SK-N-SH treated with all-trans-retinoic acid at 6 μM for 48 hours (cell line): ENCODE measurements at regions not wholly inside any gene's neighbourhood (a gene's known extent, or its start where the extent isn't known, plus 50 kb on each side); places are given as distances from the start of the nearest gene placed in this dataset.

Experiments used
- ARNTL ChIP-seq: fragments of 450-650 bp; formaldehyde crosslinking; IDR thresholded peaks from 2 replicates; pipeline ENCODE4 v1.5.0; 2020; ENCODE audit warnings: low read depth, mild to moderate bottlenecking, moderate library complexity, borderline replicate concordance
- GLIS3 ChIP-seq: fragments of 250-450 bp; sonication (Bioruptor Pico); IDR thresholded peaks from 2 replicates; pipeline ENCODE4 v1.5.0; 2020; ENCODE audit warnings: mild to moderate bottlenecking, moderate library complexity
- OSR1 ChIP-seq: fragments of 250-450 bp; sonication (Bioruptor Pico); IDR thresholded peaks from 2 replicates; pipeline ENCODE4 v1.8.0; 2022; ENCODE audit warnings: moderate library complexity, mild to moderate bottlenecking, inconsistent platforms
- PPARA ChIP-seq: fragments of 250-450 bp; sonication (Bioruptor Pico); IDR thresholded peaks from 2 replicates; pipeline ENCODE4 v1.5.0; 2020; ENCODE audit warnings: mild to moderate bottlenecking, borderline replicate concordance
- RARB ChIP-seq: fragments of 250-450 bp; sonication (Bioruptor Pico); IDR thresholded peaks from 2 replicates; pipeline ENCODE4 v1.8.0; 2021; ENCODE audit warnings: mild to moderate bottlenecking, moderate library complexity
- SNAI2 ChIP-seq: fragments of 250-450 bp; sonication (Bioruptor Pico); IDR thresholded peaks from 2 replicates; pipeline ENCODE4 v1.5.0; 2020; ENCODE audit warnings: mild to moderate bottlenecking, moderate library complexity
- ZNF565 ChIP-seq: fragments of 450-650 bp; formaldehyde crosslinking; conservative IDR thresholded peaks from 2 replicates; pipeline ENCODE4 v1.5.0; 2020; ENCODE audit warnings: low read depth, mild to moderate bottlenecking, moderate library complexity
- ZNF70 ChIP-seq: fragments of 450-650 bp; formaldehyde crosslinking; IDR thresholded peaks from 2 replicates; pipeline ENCODE4 v1.5.0; 2020; ENCODE audit warnings: mild to moderate bottlenecking, moderate library complexity
- TF ChIP-seq, protein P1 (sequence below): fragments of 250-450 bp; sonication (Bioruptor Pico); IDR thresholded peaks from 2 replicates; pipeline ENCODE4 v1.5.0; 2020; ENCODE audit warnings: mild to moderate bottlenecking, moderate library complexity

GRCh38 chr3:163071713-163072112, 1575.1 kb downstream of the OTOL1 start (continued):
- TF ChIP-seq OSR1 (CRISPR knock-in tag) (no peak), ZNF565 (no peak), SNAI2 (CRISPR knock-in tag) (no peak), RARB (CRISPR knock-in tag) (peak; percentile 60; the same call in 1 of the 2 replicates), GLIS3 (CRISPR knock-in tag) (no peak), PPARA (CRISPR knock-in tag) (no peak), ARNTL (no peak), ZNF70 (no peak)
- TF ChIP-seq, protein P1, sequence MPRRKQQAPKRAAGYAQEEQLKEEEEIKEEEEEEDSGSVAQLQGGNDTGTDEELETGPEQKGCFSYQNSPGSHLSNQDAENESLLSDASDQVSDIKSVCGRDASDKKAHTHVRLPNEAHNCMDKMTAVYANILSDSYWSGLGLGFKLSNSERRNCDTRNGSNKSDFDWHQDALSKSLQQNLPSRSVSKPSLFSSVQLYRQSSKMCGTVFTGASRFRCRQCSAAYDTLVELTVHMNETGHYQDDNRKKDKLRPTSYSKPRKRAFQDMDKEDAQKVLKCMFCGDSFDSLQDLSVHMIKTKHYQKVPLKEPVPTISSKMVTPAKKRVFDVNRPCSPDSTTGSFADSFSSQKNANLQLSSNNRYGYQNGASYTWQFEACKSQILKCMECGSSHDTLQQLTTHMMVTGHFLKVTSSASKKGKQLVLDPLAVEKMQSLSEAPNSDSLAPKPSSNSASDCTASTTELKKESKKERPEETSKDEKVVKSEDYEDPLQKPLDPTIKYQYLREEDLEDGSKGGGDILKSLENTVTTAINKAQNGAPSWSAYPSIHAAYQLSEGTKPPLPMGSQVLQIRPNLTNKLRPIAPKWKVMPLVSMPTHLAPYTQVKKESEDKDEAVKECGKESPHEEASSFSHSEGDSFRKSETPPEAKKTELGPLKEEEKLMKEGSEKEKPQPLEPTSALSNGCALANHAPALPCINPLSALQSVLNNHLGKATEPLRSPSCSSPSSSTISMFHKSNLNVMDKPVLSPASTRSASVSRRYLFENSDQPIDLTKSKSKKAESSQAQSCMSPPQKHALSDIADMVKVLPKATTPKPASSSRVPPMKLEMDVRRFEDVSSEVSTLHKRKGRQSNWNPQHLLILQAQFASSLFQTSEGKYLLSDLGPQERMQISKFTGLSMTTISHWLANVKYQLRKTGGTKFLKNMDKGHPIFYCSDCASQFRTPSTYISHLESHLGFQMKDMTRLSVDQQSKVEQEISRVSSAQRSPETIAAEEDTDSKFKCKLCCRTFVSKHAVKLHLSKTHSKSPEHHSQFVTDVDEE (CRISPR knock-in tag) = no peak
